Activated CD4-positive, alpha-beta T cell treated with anti-CD3 and anti-CD28 coated beads, Interleukin-2, Interleukin-6, amounts not matched to agents 100 ng/mL and 50 ng/mL, durations not matched to agents 16 hours and 8 hours (primary cell): ENCODE measurements at regions not wholly inside any gene's neighbourhood (a gene's known extent, or its start where the extent isn't known, plus 50 kb on each side); places are given as distances from the start of the nearest gene placed in this dataset.
A peak's percentile ranks its signal among the peaks of the same experiment; 100 is the strongest.
"Not testable (repeated sequence)": the region's sequence is repeated elsewhere in the genome, so short reads cannot be mapped to it uniquely, and the experiment has no call there.

Experiments used
- DNase-seq: peaks from one replicate; pipeline ENCODE4 v3.0.0-alpha.2; 2020

GRCh38 chr9:108441726-108442125 lies 414.1 kb downstream of the ACTL7B start:
- no peak for DNase-seq

GRCh38 chr9:108441251-108441650 lies 414.5 kb downstream of the ACTL7B start:
- no peak for DNase-seq

- no peak for DNase-seq
Observed at GRCh38 chr9:108439947-108440346, 415.8 kb downstream of the ACTL7B start.

- DNase-seq: no peak
Observed at GRCh38 chr9:108437656-108438055, 418.1 kb downstream of the ACTL7B start.

- DNase-seq: no peak
Observed at GRCh38 chr9:108436448-108436847, 419.3 kb downstream of the ACTL7B start.

- no peak for DNase-seq
Observed at GRCh38 chr9:108434502-108434901, 421.3 kb downstream of the ACTL7B start.

- no peak for DNase-seq
Observed at GRCh38 chr9:108434036-108434435, 421.8 kb downstream of the ACTL7B start.

- no peak for DNase-seq
Observed at GRCh38 chr9:108430655-108431054, 425.1 kb downstream of the ACTL7B start.

- no peak for DNase-seq
Observed at GRCh38 chr9:108427751-108428150, 428.0 kb downstream of the ACTL7B start.

- DNase-seq: not testable (repeated sequence)
Observed at GRCh38 chr9:108426421-108426940, 429.3 kb downstream of the ACTL7B start.

GRCh38 chr9:108423433-108423832 lies 432.4 kb downstream of the ACTL7B start:
- no peak for DNase-seq

- DNase-seq: no peak
Observed at GRCh38 chr9:108419379-108419778, 436.4 kb downstream of the ACTL7B start.

- DNase-seq: no peak
Observed at GRCh38 chr9:108417726-108418125, 438.1 kb downstream of the ACTL7B start.

GRCh38 chr9:108417312-108417711 lies 438.5 kb downstream of the ACTL7B start:
- DNase-seq: no peak

- no peak for DNase-seq
Observed at GRCh38 chr9:108416324-108416723, 439.5 kb downstream of the ACTL7B start.

GRCh38 chr9:108413809-108414208 lies 442.0 kb downstream of the ACTL7B start:
- no peak for DNase-seq

- DNase-seq: peak; percentile 2
Observed at GRCh38 chr9:108412755-108413154, 443.0 kb downstream of the ACTL7B start.

GRCh38 chr9:108411632-108412031 lies 444.2 kb downstream of the ACTL7B start:
- DNase-seq: no peak

GRCh38 chr9:108410161-108410560 lies 445.6 kb downstream of the ACTL7B start:
- DNase-seq: no peak

- no peak for DNase-seq
Observed at GRCh38 chr9:108400297-108400696, 455.5 kb downstream of the ACTL7B start.

- DNase-seq: no peak
Observed at GRCh38 chr9:108399851-108400250, 455.9 kb downstream of the ACTL7B start.

- DNase-seq: no peak
Observed at GRCh38 chr9:108397286-108397685, 458.5 kb downstream of the ACTL7B start.

- no peak for DNase-seq
Observed at GRCh38 chr9:108396611-108397010, 459.2 kb downstream of the ACTL7B start.

- DNase-seq: no peak
Observed at GRCh38 chr9:108396193-108396592, 459.6 kb downstream of the ACTL7B start.

GRCh38 chr9:108395421-108395820 lies 460.4 kb downstream of the ACTL7B start:
- DNase-seq: no peak

GRCh38 chr9:108394726-108395125 lies 461.1 kb downstream of the ACTL7B start:
- no peak for DNase-seq
